Gastrocnemius medialis (tissue), 4 donors: ENCODE measurements at regions not wholly inside any gene's neighbourhood (a gene's known extent, or its start where the extent isn't known, plus 50 kb on each side); places are given as distances from the start of the nearest gene placed in this dataset.

Experiments used
- ATAC-seq, 2 donors: fragments of 150-250 bp; one replicate each; pipeline ENCODE4 v1.9.1; 2016
- DNase-seq, 2 donors: peaks; one replicate each; pipeline ENCODE4 v3.0.0-alpha.2; 2019
- H3K27ac ChIP-seq, 4 donors: fragments of 200-600 bp; sonication (generic); 1 replicate in 1 of 4; 2 replicates in 3 of 4; pipeline ENCODE4 v1.5.1; 2016 to 2018; ENCODE audit warnings: mild to moderate bottlenecking in 2 of 4, moderate library complexity in 1 of 4
- H3K27me3 ChIP-seq, 3 donors: fragments of 200-600 bp; sonication (generic) in 2 of 3; 1 replicate in 1 of 3; 2 replicates in 2 of 3; pipeline versions ENCODE4 v1.5.1 to v1.6.0; 2016 to 2019; ENCODE audit warnings: mild to moderate bottlenecking in 1 of 3, moderate library complexity in 1 of 3
- H3K36me3 ChIP-seq, 2 donors: fragments of 200-600 bp; sonication (generic) in 1 of 2; one replicate each; pipeline ENCODE4 v1.5.1; 2017 to 2018
- H3K4me1 ChIP-seq, 2 donors: fragments of 200-600 bp; sonication (generic) in 1 of 2; one replicate each; pipeline ENCODE4 v1.5.1; 2016 to 2017; ENCODE audit warnings: mild to moderate bottlenecking in 2 of 2
- H3K4me3 ChIP-seq, 4 donors: fragments of 200-600 bp; sonication (generic) in 3 of 4; 1 replicate in 1 of 4; 2 replicates in 3 of 4; pipeline ENCODE4 v1.5.1; 2016 to 2019; ENCODE audit warnings: mild to moderate bottlenecking in 2 of 4
- H3K9me3 ChIP-seq, 3 donors: fragments of 200-600 bp; sonication (generic) in 2 of 3; 1 replicate in 1 of 3; 2 replicates in 2 of 3; pipeline ENCODE4 v1.5.1; 2016 to 2019
- CTCF ChIP-seq, 5 experiments: fragments of 450-650 bp in 3 of 5; fragments of 200-600 bp in 2 of 5; sonication (generic) in 2 of 5; IDR thresholded peaks in 4 of 5; conservative IDR thresholded peaks in 1 of 5; 1 replicate in 4 of 5; 2 replicates in 1 of 5; pipeline ENCODE4 v1.5.1; 2016 to 2019; ENCODE audit warnings: antibody characterized with exemption in 5 of 5, mild to moderate bottlenecking in 3 of 5, moderate library complexity in 3 of 5
- POLR2A ChIP-seq, 2 donors: fragments of 450-650 bp; IDR thresholded peaks; one replicate each; pipeline ENCODE4 v1.6.1; 2017; ENCODE audit warnings: antibody characterized with exemption in 2 of 2, mild to moderate bottlenecking in 2 of 2, moderate library complexity in 2 of 2
- in situ Hi-C, 4 donors: fragments of 200-750 bp; cut with MboI; loops; one replicate each; pipeline versions ENCODE4 v1.15.0 to v1.8.0; 2017; ENCODE audit warnings: low sequenced_read_pairs in 4 of 4
- intact Hi-C: fragments of 100-400 bp; cut with DNase I; formaldehyde crosslinking; loops from one replicate; pipeline ENCODE4 v1.15.1; 2023; ENCODE audit warnings: low total_unique reads

- DNase-seq (no peak), ATAC-seq (no peak)
- Histone ChIP-seq H3K27ac (no peak overlapping the region), H3K36me3 (no peaks in the 10 kb centered on the region), H3K4me1 (no peaks in the 10 kb centered on the region), H3K27me3 (no peaks in the 10 kb centered on the region), H3K4me3 (no peak overlapping the region), H3K9me3 (no peaks in the 10 kb centered on the region)
- in situ Hi-C loops: no loop called here
- intact Hi-C loops: no loop called here
- TF ChIP-seq POLR2A (IDR thresholded peaks at IDR 0.05) (no peak), CTCF (IDR thresholded peaks at IDR 0.05 in 4 of 5, conservative IDR thresholded peaks at IDR 0.05 in 1 of 5) (no peak)
These were observed 1963.3 kb upstream of the CDH9 start for GRCh38 chr5:29001666-29002065.

GRCh38 chr5:28984639-28985038 lies 1946.3 kb upstream of the CDH9 start:
- intact Hi-C loops: no loop called here

GRCh38 chr5:28975508-28975907 lies 1937.1 kb upstream of the CDH9 start:
- ATAC-seq: no peak
- in situ Hi-C loops: no loop called here
- Histone ChIP-seq H3K27ac (no peak overlapping the region), H3K36me3 (no peaks in the 10 kb centered on the region), H3K4me3 (no peak overlapping the region), H3K4me1 (no peaks in the 10 kb centered on the region), H3K9me3 (no peaks in the 10 kb centered on the region), H3K27me3 (no peaks in the 10 kb centered on the region)
- TF ChIP-seq POLR2A (IDR thresholded peaks at IDR 0.05): no peak
- TF ChIP-seq CTCF (IDR thresholded peaks at IDR 0.05 in 4 of 5, conservative IDR thresholded peaks at IDR 0.05 in 1 of 5): no peak
- intact Hi-C loops: no loop called here
- no peak for DNase-seq

More at GRCh38 chr5:28984639-28985038, 1946.3 kb upstream of the CDH9 start:
- no peak for DNase-seq
- ATAC-seq: no peak
- Histone ChIP-seq H3K27ac (no peak overlapping the region), H3K4me3 (no peak overlapping the region), H3K36me3 (no peaks in the 10 kb centered on the region), H3K9me3 (peaks cover 0 to 4% (median 0%) of the 10 kb centered on the region in 3 donors), H3K4me1 (no peaks in the 10 kb centered on the region), H3K27me3 (no peaks in the 10 kb centered on the region)
- in situ Hi-C loops: no loop called here
- no peak for TF ChIP-seq CTCF (IDR thresholded peaks at IDR 0.05 in 4 of 5, conservative IDR thresholded peaks at IDR 0.05 in 1 of 5)
- TF ChIP-seq POLR2A (IDR thresholded peaks at IDR 0.05): no peak

GRCh38 chr5:28967848-28968247 lies 1929.5 kb upstream of the CDH9 start:
- in situ Hi-C loops: no loop called here
- H3K36me3 ChIP-seq: no peaks in the 10 kb centered on the region
- no peaks in the 10 kb centered on the region for H3K27me3 ChIP-seq
- H3K27ac ChIP-seq: no peak overlapping the region
- DNase-seq: no peak
- H3K9me3 ChIP-seq: no peaks in the 10 kb centered on the region
- intact Hi-C loops: no loop called here
- ATAC-seq: no peak
- no peak overlapping the region for H3K4me3 ChIP-seq
- H3K4me1 ChIP-seq: no peaks in the 10 kb centered on the region
- no peak for TF ChIP-seq POLR2A (IDR thresholded peaks at IDR 0.05)
- no peak for TF ChIP-seq CTCF (IDR thresholded peaks at IDR 0.05 in 4 of 5, conservative IDR thresholded peaks at IDR 0.05 in 1 of 5)

- TF ChIP-seq CTCF (IDR thresholded peaks at IDR 0.05 in 4 of 5, conservative IDR thresholded peaks at IDR 0.05 in 1 of 5) (no peak), POLR2A (IDR thresholded peaks at IDR 0.05) (no peak)
- H3K27ac ChIP-seq: no peak overlapping the region
- no peak for DNase-seq
- H3K9me3 ChIP-seq: no peaks in the 10 kb centered on the region
- H3K27me3 ChIP-seq: no peaks in the 10 kb centered on the region
- H3K4me1 ChIP-seq: no peaks in the 10 kb centered on the region
- no peak for ATAC-seq
- intact Hi-C loops: no loop called here
- H3K36me3 ChIP-seq: no peaks in the 10 kb centered on the region
- in situ Hi-C loops: no loop called here
- H3K4me3 ChIP-seq: no peak overlapping the region
These were observed 1923.4 kb upstream of the CDH9 start for GRCh38 chr5:28961816-28962215.
